H1 (cell line): ENCODE measurements at regions not wholly inside any gene's neighbourhood (a gene's known extent, or its start where the extent isn't known, plus 50 kb on each side); places are given as distances from the start of the nearest gene placed in this dataset.

Source experiments
- ASH2L ChIP-seq: fragments of 200-600, 300-600 bp; sonication (generic); IDR thresholded peaks from one replicate; pipeline ENCODE4 v1.7.1; 2017; ENCODE audit warnings: low read length
- BCL11A ChIP-seq, 2 experiments: IDR thresholded peaks; one replicate each; pipeline ENCODE4 v1.6.1; 2011; ENCODE audit warnings: low read depth in 2 of 2, low read length in 2 of 2, mild to moderate bottlenecking in 2 of 2
- CHD7 ChIP-seq: fragments of 300-600 bp; sonication (generic); IDR thresholded peaks from 2 replicates; pipeline ENCODE4 v1.7.1; 2012; ENCODE audit warnings: low read length, moderate library complexity, mild to moderate bottlenecking, inconsistent platforms; ENCODE audit not compliant: insufficient replicate concordance
- CTCF ChIP-seq, 3 experiments: IDR thresholded peaks; 1 replicate in 2 of 3; 2 replicates in 1 of 3; pipeline versions ENCODE4 v1.5.1 to v1.6.1; 2011; ENCODE audit warnings: low read length in 3 of 3, mild to moderate bottlenecking in 3 of 3, inconsistent platforms in 2 of 3, low read depth in 1 of 3, moderate library complexity in 1 of 3; ENCODE audit not compliant: insufficient read depth in 1 of 3; ENCODE audit errors: control extremely low read depth in 1 of 3
- EP300 ChIP-seq, 2 experiments: IDR thresholded peaks; 1 replicate in 1 of 2; 2 replicates in 1 of 2; pipeline ENCODE4 v1.6.1; 2011 to 2012; ENCODE audit warnings: low read depth in 2 of 2, low read length in 2 of 2, mild to moderate bottlenecking in 2 of 2, borderline replicate concordance in 1 of 2, inconsistent platforms in 1 of 2, moderate library complexity in 1 of 2
- NRF1 ChIP-seq: IDR thresholded peaks from 2 replicates; pipeline ENCODE4 v1.6.1; 2011; ENCODE audit warnings: mild to moderate bottlenecking, low read depth, low read length, improper control_type of control experiment

GRCh38 chr9:74282526-74283253 lies 214.4 kb upstream of the RORB start (continued):
- TF ChIP-seq CHD7, result no peak
- no peak for TF ChIP-seq EP300 (IDR thresholded peaks at IDR 0.05; ENCODE audit: borderline replicate concordance in 1 of 2, low read depth in 2 of 2, low read length in 2 of 2)
- no peak for TF ChIP-seq CTCF (IDR thresholded peaks at IDR 0.05; ENCODE audit: control extremely low read depth in 1 of 3, insufficient read depth in 1 of 3, low read depth in 1 of 3, low read length in 3 of 3)
- TF ChIP-seq ASH2L, result no peak
- no peak for TF ChIP-seq NRF1
- no peak for TF ChIP-seq BCL11A (IDR thresholded peaks at IDR 0.05; ENCODE audit: low read depth in 2 of 2, low read length in 2 of 2)
